Adrenal gland (tissue), 9 donors: ENCODE measurements at regions not wholly inside any gene's neighbourhood (a gene's known extent, or its start where the extent isn't known, plus 50 kb on each side); places are given as distances from the start of the nearest gene placed in this dataset.

Experiments used
- DNase-seq, 7 donors: peaks; one replicate each; pipeline ENCODE4 v3.0.0-alpha.2; 2019 to 2020
- H3K27ac ChIP-seq, 5 donors: fragments of 200-600 bp; sonication (generic) in 4 of 5; 1 replicate in 3 of 5; 2 replicates in 2 of 5; pipeline versions ENCODE4 v1.5.1 to v1.8.0; 2016 to 2020; ENCODE audit warnings: mild to moderate bottlenecking in 1 of 5
- H3K27me3 ChIP-seq: fragments of 200-600 bp; 2 replicates; pipeline ENCODE4 v1.8.0; 2021
- H3K36me3 ChIP-seq, 2 donors: fragments of 200-600 bp; replicated peaks in 1 of 2; 1 replicate in 1 of 2; 2 replicates in 1 of 2; pipeline versions ENCODE4 v1.5.1 to v1.8.0; 2018 to 2022
- H3K4me1 ChIP-seq, 2 donors: fragments of 200-600 bp; replicated peaks in 1 of 2; 1 replicate in 1 of 2; 2 replicates in 1 of 2; pipeline versions ENCODE4 v1.5.1 to v1.8.0; 2018 to 2021
- H3K4me3 ChIP-seq, 4 donors: fragments of 200-600 bp; sonication (generic) in 3 of 4; one replicate each; pipeline ENCODE4 v1.5.1; 2016 to 2018
- H3K9me3 ChIP-seq, 3 donors: fragments of 200-600 bp; sonication (generic) in 1 of 3; replicated peaks in 1 of 3; 1 replicate in 2 of 3; 2 replicates in 1 of 3; pipeline versions ENCODE4 v1.5.1 to v1.8.0; 2016 to 2021
- CTCF ChIP-seq, 6 experiments: fragments of 450-650 bp in 4 of 6; fragments of 200-600 bp in 2 of 6; sonication (generic) in 1 of 6; IDR thresholded peaks; 1 replicate in 5 of 6; 2 replicates in 1 of 6; pipeline versions ENCODE4 v1.5.1 to v1.8.0; 2016 to 2021; ENCODE audit warnings: antibody characterized with exemption in 6 of 6, mild to moderate bottlenecking in 2 of 6, moderate library complexity in 1 of 6
- POLR2A ChIP-seq, 2 donors: fragments of 450-650 bp; IDR thresholded peaks; one replicate each; pipeline ENCODE4 v1.6.1; 2017; ENCODE audit warnings: antibody characterized with exemption in 2 of 2, mild to moderate bottlenecking in 2 of 2, moderate library complexity in 1 of 2
- WGBS, 4 donors: extraction: QIAGEN DNeasy Blood & Tissue Kit in 2 of 4; methylation state at CpG; one replicate each; pipeline versions ENCODE4 v1.1.5 to v1.1.7; 2013 to 2017; 5-methylcytosine and 5-hydroxymethylcytosine counted together
- intact Hi-C, 2 donors: fragments of 100-400 bp; cut with DNase I; formaldehyde crosslinking; loops; one replicate each; pipeline versions ENCODE4 v1.14.1 to v1.15.0; 2022 to 2023
- donor health status: healthy with polysubstance abuse.
- donor health status: Bipolar disorder and iron deficiency.
- donor health status: DM: yes; HTN: yes; CAD: no.
- donor health status: DM: no; HTN: no; CAD: no.
- donor health status: DM: no; HTN: no; CAD: no.

GRCh38 chr3:70803891-70804290 lies 491.5 kb upstream of the MDFIC2 start:
- Histone ChIP-seq H3K9me3 (no peaks in the 10 kb centered on the region), H3K36me3 (no peaks in the 10 kb centered on the region), H3K27me3 (no peaks in the 10 kb centered on the region), H3K4me1 (no peaks in the 10 kb centered on the region), H3K27ac (no peak overlapping the region), H3K4me3 (no peak overlapping the region)
- no peak for DNase-seq
- TF ChIP-seq POLR2A (IDR thresholded peaks at IDR 0.05): no peak
- TF ChIP-seq CTCF (IDR thresholded peaks at IDR 0.05): no peak
- intact Hi-C loops: no loop called here
- WGBS, 4 donors: 75 to 89% (median 86%) methylated on average over 2 of the region's 2 CpGs

GRCh38 chr3:70803319-70803718 lies 490.9 kb upstream of the MDFIC2 start:
- 45 to 71% (median 64%) methylated on average over 2 of the region's 2 CpGs for WGBS, 4 donors
- TF ChIP-seq POLR2A (IDR thresholded peaks at IDR 0.05) (no peak), CTCF (IDR thresholded peaks at IDR 0.05) (no peak)
- Histone ChIP-seq H3K27me3 (no peaks in the 10 kb centered on the region), H3K27ac (no peak overlapping the region), H3K4me1 (no peaks in the 10 kb centered on the region), H3K4me3 (no peak overlapping the region), H3K9me3 (no peaks in the 10 kb centered on the region), H3K36me3 (no peaks in the 10 kb centered on the region)
- no peak for DNase-seq
- intact Hi-C loops: no loop called here

DNA sequence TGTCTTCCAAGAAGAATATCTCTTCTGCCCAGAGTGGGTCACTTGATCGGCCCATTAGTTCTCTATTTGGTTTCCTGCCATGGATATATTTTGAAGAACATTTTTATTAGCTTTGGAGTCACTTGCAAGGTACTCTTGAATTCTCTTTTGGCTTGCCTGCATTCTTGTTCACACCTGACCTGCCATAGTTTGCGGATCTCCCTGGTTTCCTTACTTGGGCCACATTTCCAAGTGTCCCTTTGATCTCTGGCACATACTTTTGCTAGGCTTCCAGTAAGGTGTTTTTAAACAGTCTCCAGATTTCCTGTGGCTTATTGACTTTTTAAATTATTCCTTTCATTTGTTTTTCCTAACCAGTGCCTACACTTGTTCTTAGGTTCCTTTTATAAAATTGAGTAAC lies 488.5 kb upstream of the MDFIC2 start:
- TF ChIP-seq POLR2A (IDR thresholded peaks at IDR 0.05) (no peak), CTCF (IDR thresholded peaks at IDR 0.05) (no peak)
- WGBS, 4 donors: 65 to 71% (median 68%) methylated on average over 2 of the region's 2 CpGs

DNA sequence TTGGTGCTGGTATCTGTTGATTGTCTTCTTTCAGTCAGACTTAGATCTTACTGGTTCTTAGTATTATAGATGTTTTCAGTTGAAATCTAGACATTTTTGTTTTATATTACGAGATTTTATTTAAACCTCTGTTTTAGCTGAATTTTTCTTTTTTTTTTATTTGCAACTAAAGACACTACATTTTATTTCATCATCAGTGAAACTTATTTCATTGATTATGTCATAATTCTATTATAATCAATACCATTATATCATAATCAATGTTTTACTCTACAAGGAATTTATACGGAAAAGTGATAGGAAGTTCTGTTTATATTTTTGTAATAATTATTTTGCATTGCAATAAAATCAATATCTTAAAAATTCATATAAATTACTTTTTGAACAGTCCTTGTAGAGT lies 477.4 kb upstream of the MDFIC2 start:
- Histone ChIP-seq H3K27ac (no peak overlapping the region), H3K4me1 (no peaks in the 10 kb centered on the region), H3K27me3 (no peaks in the 10 kb centered on the region), H3K9me3 (no peaks in the 10 kb centered on the region), H3K4me3 (no peak overlapping the region), H3K36me3 (no peaks in the 10 kb centered on the region)
- DNase-seq: no peak
- 86 to 94% (median 90%) methylated on average over 2 of the region's 2 CpGs for WGBS, 4 donors
- TF ChIP-seq POLR2A (IDR thresholded peaks at IDR 0.05): no peak
- intact Hi-C loops: no loop called here

More for the DNA sequence above, 488.5 kb upstream of the MDFIC2 start:
- Histone ChIP-seq H3K27ac (no peak overlapping the region), H3K27me3 (no peaks in the 10 kb centered on the region), H3K4me3 (no peak overlapping the region), H3K36me3 (no peaks in the 10 kb centered on the region), H3K9me3 (no peaks in the 10 kb centered on the region), H3K4me1 (no peaks in the 10 kb centered on the region)
- no peak for DNase-seq
- intact Hi-C loops: no loop called here

GRCh38 chr3:70780790-70781189 lies 468.4 kb upstream of the MDFIC2 start:
- no peak for DNase-seq
- H3K9me3 ChIP-seq: no peaks in the 10 kb centered on the region
- no peaks in the 10 kb centered on the region for H3K4me1 ChIP-seq
- TF ChIP-seq POLR2A (IDR thresholded peaks at IDR 0.05) (no peak), CTCF (IDR thresholded peaks at IDR 0.05) (no peak)
- H3K27me3 ChIP-seq: no peaks in the 10 kb centered on the region
- intact Hi-C loops: no loop called here
- no peak overlapping the region for H3K4me3 ChIP-seq
- H3K27ac ChIP-seq: no peak overlapping the region
- H3K36me3 ChIP-seq: no peaks in the 10 kb centered on the region
